LNCAP (cell line): ENCODE measurements at regions not wholly inside any gene's neighbourhood (a gene's known extent, or its start where the extent isn't known, plus 50 kb on each side); places are given as distances from the start of the nearest gene placed in this dataset.

Source experiments
- CTCF ChIP-seq: fragments of 450-650 bp; IDR thresholded peaks from 2 replicates; pipeline ENCODE4 v1.5.1; 2017; ENCODE audit warnings: mild to moderate bottlenecking

GRCh38 chr11:37026741-37027140, 428.7 kb upstream of the RAG2 start:
- no peak for TF ChIP-seq CTCF

GRCh38 chr11:37026326-37026725, 428.3 kb upstream of the RAG2 start:
- TF ChIP-seq CTCF, result no peak

- TF ChIP-seq CTCF, result no peak
Observed at GRCh38 chr11:37006563-37006962, 408.5 kb upstream of the RAG2 start.

GRCh38 chr11:37002831-37003230, 404.8 kb upstream of the RAG2 start:
- no peak for TF ChIP-seq CTCF

- no peak for TF ChIP-seq CTCF
Observed at GRCh38 chr11:36997656-36998055, 399.6 kb upstream of the RAG2 start.

GRCh38 chr11:36996795-36997194, 398.8 kb upstream of the RAG2 start:
- TF ChIP-seq CTCF, result no peak

GRCh38 chr11:36994208-36994607, 396.2 kb upstream of the RAG2 start:
- no peak for TF ChIP-seq CTCF

GRCh38 chr11:36988556-36988955, 390.5 kb upstream of the RAG2 start:
- TF ChIP-seq CTCF, result no peak
